ENCODE measurements at regions not wholly inside any gene's neighbourhood (a gene's known extent, or its start where the extent isn't known, plus 50 kb on each side); places are given as distances from the start of the nearest gene placed in this dataset.
"Not testable (repeated sequence)": the region's sequence is repeated elsewhere in the genome, so short reads cannot be mapped to it uniquely, and the experiment has no call there.

DNA sequence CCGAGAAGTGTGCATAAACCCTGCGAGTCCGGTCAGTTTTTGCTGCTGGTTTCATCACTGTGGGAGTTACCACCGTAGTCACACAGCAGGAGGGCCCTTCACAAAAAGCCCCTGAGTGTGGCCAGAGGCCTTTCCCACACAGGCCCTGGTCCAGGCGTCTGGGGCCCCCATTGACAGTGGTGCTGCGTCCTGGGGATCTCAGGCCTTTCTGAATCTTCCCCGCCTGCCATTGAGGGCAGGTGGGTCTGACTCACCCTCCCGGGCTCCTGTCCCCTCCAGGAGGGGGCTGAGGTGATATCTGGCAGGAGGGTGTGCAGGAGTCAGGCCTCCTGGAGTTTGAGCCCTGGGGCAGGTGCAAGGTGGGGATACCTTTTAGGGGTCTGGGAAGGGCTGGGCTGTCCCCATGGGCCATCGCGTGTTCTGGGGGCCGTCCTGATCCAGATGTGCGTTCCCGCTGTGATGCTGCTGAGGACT is 358.5 kb downstream of the TMEM121 start:
- TF ChIP-seq EZH2 (IDR thresholded peaks at IDR 0.05; ENCODE audit: insufficient read depth, poor library complexity, severe bottlenecking) (no peak), EZH2phosphoT487 (IDR thresholded peaks at IDR 0.05; ENCODE audit: insufficient read depth, low read depth) (no peak)
- in situ Hi-C loops (cut with MboI), result no loop called here
- H4K20me1 ChIP-seq (ENCODE audit: insufficient read depth), result no peaks in the 10 kb centered on the region
- H3K4me2 ChIP-seq (ENCODE audit: unreplicated experiment), result no peak overlapping the region
- H3K27me3 ChIP-seq (replicated peaks; ENCODE audit: insufficient read depth), result no peaks in the 10 kb centered on the region
- no peaks in the 10 kb centered on the region for H3K79me2 ChIP-seq (ENCODE audit: insufficient read depth)
- H3K9me2 ChIP-seq (ENCODE audit: insufficient read depth), result no peaks in the 10 kb centered on the region
- H3K27ac ChIP-seq, result no peak overlapping the region
- no peak overlapping the region for H3K4me3 ChIP-seq
- H3K9me3 ChIP-seq (ENCODE audit: low read depth), result no peaks in the 10 kb centered on the region
- H3K9ac ChIP-seq, result no peak overlapping the region
- no peaks in the 10 kb centered on the region for H3K4me1 ChIP-seq (ENCODE audit: insufficient read depth)
- DNase-seq, result no peak
- no peaks in the 10 kb centered on the region for H3F3A ChIP-seq (ENCODE audit: insufficient read depth)
- H3K36me3 ChIP-seq (ENCODE audit: low read depth), result no peaks in the 10 kb centered on the region
- 33 to 34% methylated on average over 13 of the region's 13 CpGs for WGBS, 2 experiments (ENCODE audit: low coverage in 1 of 2, low lambda C conversion rate in 2 of 2, missing lambda C conversion rate in 2 of 2)
- no peak overlapping the region for H2AFZ ChIP-seq

DNA sequence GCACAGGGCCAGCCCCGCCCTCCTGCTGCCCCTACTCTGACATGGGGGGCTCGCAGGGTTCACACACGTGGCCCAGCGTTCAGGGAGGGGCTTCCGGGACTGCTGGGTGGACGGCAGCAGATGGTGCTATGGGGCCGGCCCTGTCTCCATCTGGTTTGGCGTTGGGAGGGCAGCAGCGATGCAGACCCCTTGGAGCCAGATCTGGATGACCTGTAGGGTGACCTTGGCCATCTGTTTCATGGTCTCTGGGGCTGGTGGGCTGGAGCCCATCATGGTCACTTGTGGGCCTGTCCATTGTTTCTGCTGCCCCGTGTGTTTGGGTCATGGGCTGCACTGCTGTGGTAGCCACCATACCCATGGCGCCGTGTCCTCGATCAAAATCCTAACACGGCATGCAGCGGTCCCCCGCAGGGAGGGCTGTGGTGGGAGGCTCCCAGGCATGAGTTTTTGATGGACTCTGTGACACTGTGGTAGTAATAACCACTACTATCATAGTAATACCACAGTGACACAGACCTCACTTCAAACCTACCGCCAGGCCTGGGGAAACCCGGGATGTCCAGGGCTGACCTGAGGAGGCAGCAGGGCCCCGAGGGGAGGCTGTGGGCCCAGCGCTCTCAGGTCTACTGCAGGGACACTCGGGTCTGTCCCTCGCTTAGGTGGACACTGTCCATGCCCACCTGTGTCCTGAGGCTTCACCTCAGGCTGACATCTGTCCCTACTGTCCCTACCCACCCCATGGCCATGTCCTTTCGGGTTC is 359.4 kb downstream of the TMEM121 start:
- H3K4me3 ChIP-seq, result no peak overlapping the region
- no peaks in the 10 kb centered on the region for H3K9me3 ChIP-seq (ENCODE audit: low read depth)
- no peak for DNase-seq
- no peak overlapping the region for H2AFZ ChIP-seq
- in situ Hi-C loops (cut with MboI), result no loop called here
- no peaks in the 10 kb centered on the region for H3K36me3 ChIP-seq (ENCODE audit: low read depth)
- no peaks in the 10 kb centered on the region for H4K20me1 ChIP-seq (ENCODE audit: insufficient read depth)
- H3F3A ChIP-seq (ENCODE audit: insufficient read depth), result no peaks in the 10 kb centered on the region
- no peak overlapping the region for H3K4me2 ChIP-seq (ENCODE audit: unreplicated experiment)
- no peak for TF ChIP-seq EZH2 (IDR thresholded peaks at IDR 0.05; ENCODE audit: insufficient read depth, poor library complexity, severe bottlenecking)
- no peak for TF ChIP-seq EZH2phosphoT487 (IDR thresholded peaks at IDR 0.05; ENCODE audit: insufficient read depth, low read depth)
- WGBS, 2 experiments (ENCODE audit: low coverage in 1 of 2, low lambda C conversion rate in 2 of 2, missing lambda C conversion rate in 2 of 2), result 56 to 60% methylated on average over 21 of the region's 23 CpGs
- no peaks in the 10 kb centered on the region for H3K27me3 ChIP-seq (replicated peaks; ENCODE audit: insufficient read depth)
- no peaks in the 10 kb centered on the region for H3K79me2 ChIP-seq (ENCODE audit: insufficient read depth)
- no peak overlapping the region for H3K9ac ChIP-seq
- H3K4me1 ChIP-seq (ENCODE audit: insufficient read depth), result no peaks in the 10 kb centered on the region
- H3K9me2 ChIP-seq (ENCODE audit: insufficient read depth), result no peaks in the 10 kb centered on the region
- no peak overlapping the region for H3K27ac ChIP-seq

DNA sequence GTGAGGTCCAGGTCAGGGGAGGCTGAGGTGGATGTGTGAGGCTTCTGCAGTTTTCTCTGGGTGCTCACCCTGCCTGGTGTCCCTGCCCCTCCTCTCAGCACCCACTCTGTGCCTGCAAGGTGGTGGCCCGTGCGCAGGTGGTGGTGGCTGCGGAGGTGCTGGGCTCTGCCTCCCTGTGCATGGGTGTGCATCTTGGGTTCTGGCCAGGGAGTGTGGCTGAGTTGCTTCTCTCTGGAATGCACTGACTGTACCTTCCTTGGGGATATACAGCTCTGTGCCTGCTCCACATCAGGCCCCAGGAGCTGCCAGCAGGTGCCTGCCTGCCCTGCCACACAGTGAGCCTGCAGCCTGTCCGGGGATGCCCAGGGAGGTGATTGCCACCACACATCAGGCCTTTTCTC is 360.4 kb downstream of the TMEM121 start:
- in situ Hi-C loops (cut with MboI); DNase-seq: not testable (repeated sequence)
- WGBS, 2 experiments (ENCODE audit: low coverage in 1 of 2, low lambda C conversion rate in 2 of 2, missing lambda C conversion rate in 2 of 2), result 64 to 68% methylated on average over 4 of the region's 4 CpGs

DNA sequence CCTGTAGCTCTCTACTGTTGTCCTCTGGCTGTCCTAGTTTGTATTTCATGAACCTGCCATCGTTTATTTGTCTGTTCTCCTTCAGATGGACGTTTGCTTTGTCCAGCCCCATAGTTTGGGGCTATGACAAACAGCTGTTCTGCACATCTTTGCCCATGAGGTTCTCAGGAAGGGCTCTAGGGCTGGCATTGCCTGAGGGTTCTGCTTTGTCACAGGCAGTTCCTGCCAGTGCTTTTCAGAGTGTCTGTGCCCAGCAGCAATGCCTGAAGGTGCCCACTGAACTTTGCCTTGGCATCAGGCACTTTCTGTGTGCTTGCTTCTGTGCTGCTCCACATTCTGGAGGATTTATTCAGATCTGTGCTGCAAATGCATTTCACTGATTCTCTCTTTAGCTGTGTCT is 361.3 kb downstream of the TMEM121 start:
- Histone ChIP-seq H3K4me3 (no peak overlapping the region), H3K4me1 (ENCODE audit: insufficient read depth) (no peaks in the 10 kb centered on the region), H3K27me3 (replicated peaks; ENCODE audit: insufficient read depth) (no peaks in the 10 kb centered on the region), H3K36me3 (ENCODE audit: low read depth) (no peaks in the 10 kb centered on the region), H3K27ac (no peak overlapping the region), H3K79me2 (ENCODE audit: insufficient read depth) (no peaks in the 10 kb centered on the region), H4K20me1 (ENCODE audit: insufficient read depth) (no peaks in the 10 kb centered on the region), H2AFZ (no peak overlapping the region), H3K9me2 (ENCODE audit: insufficient read depth) (no peaks in the 10 kb centered on the region), H3F3A (ENCODE audit: insufficient read depth) (no peaks in the 10 kb centered on the region), H3K9ac (no peak overlapping the region), H3K9me3 (ENCODE audit: low read depth) (no peaks in the 10 kb centered on the region), H3K4me2 (ENCODE audit: unreplicated experiment) (no peak overlapping the region)
- 0 to 3% methylated on average over 2 of the region's 2 CpGs for WGBS, 2 experiments (ENCODE audit: low coverage in 1 of 2, low lambda C conversion rate in 2 of 2, missing lambda C conversion rate in 2 of 2)
- TF ChIP-seq EZH2 (IDR thresholded peaks at IDR 0.05; ENCODE audit: insufficient read depth, poor library complexity, severe bottlenecking) (no peak), EZH2phosphoT487 (IDR thresholded peaks at IDR 0.05; ENCODE audit: insufficient read depth, low read depth) (no peak)
- DNase-seq, result no peak
- in situ Hi-C loops (cut with MboI), result no loop called here

More for the DNA sequence above, 360.4 kb downstream of the TMEM121 start:
- not testable (repeated sequence) for H3K36me3 ChIP-seq (ENCODE audit: low read depth); H3K4me1 ChIP-seq (ENCODE audit: insufficient read depth); H3K79me2 ChIP-seq (ENCODE audit: insufficient read depth); H3K4me2 ChIP-seq (ENCODE audit: unreplicated experiment); H3K9me2 ChIP-seq (ENCODE audit: insufficient read depth); H4K20me1 ChIP-seq (ENCODE audit: insufficient read depth); H3K4me3 ChIP-seq; H3K27ac ChIP-seq; H3K9me3 ChIP-seq (ENCODE audit: low read depth); H3K9ac ChIP-seq; H3K27me3 ChIP-seq (replicated peaks; ENCODE audit: insufficient read depth); H2AFZ ChIP-seq; H3F3A ChIP-seq (ENCODE audit: insufficient read depth)

DNA sequence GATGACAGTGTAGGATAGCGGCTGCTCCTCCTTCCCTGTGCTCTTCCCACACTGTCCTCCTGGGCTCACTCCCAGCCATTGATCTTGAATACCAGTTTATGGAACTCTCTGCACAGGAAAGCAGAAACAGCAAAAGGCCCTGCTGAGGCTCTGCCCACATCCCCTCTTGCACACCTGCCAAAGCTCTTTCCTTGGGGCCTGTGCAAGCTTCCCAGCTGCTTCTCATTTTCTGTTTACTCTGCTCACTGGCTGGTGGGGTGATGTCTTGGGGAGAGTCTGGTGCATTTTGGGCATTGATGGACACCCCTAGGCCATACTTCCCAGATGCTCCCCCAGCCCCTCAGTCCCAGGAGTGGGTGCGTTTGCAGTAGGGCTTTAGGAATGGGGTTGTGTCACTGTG is 361.8 kb downstream of the TMEM121 start:
- no peaks in the 10 kb centered on the region for H4K20me1 ChIP-seq (ENCODE audit: insufficient read depth)
- H3K36me3 ChIP-seq (ENCODE audit: low read depth), result no peaks in the 10 kb centered on the region
- H3K9ac ChIP-seq, result no peak overlapping the region
- no peak for DNase-seq
- in situ Hi-C loops (cut with MboI), result no loop called here
- no peak overlapping the region for H3K27ac ChIP-seq
- H3K9me3 ChIP-seq (ENCODE audit: low read depth), result no peaks in the 10 kb centered on the region
- no peak overlapping the region for H3K4me3 ChIP-seq
- H3F3A ChIP-seq (ENCODE audit: insufficient read depth), result no peaks in the 10 kb centered on the region
- TF ChIP-seq EZH2 (IDR thresholded peaks at IDR 0.05; ENCODE audit: insufficient read depth, poor library complexity, severe bottlenecking) (no peak), EZH2phosphoT487 (IDR thresholded peaks at IDR 0.05; ENCODE audit: insufficient read depth, low read depth) (no peak)
- H3K9me2 ChIP-seq (ENCODE audit: insufficient read depth), result no peaks in the 10 kb centered on the region
- no peaks in the 10 kb centered on the region for H3K27me3 ChIP-seq (replicated peaks; ENCODE audit: insufficient read depth)
- H2AFZ ChIP-seq, result no peak overlapping the region
- no peaks in the 10 kb centered on the region for H3K79me2 ChIP-seq (ENCODE audit: insufficient read depth)
- H3K4me1 ChIP-seq (ENCODE audit: insufficient read depth), result no peaks in the 10 kb centered on the region
- H3K4me2 ChIP-seq (ENCODE audit: unreplicated experiment), result no peak overlapping the region
- WGBS, 2 experiments (ENCODE audit: low coverage in 1 of 2, low lambda C conversion rate in 2 of 2, missing lambda C conversion rate in 2 of 2), result 46 to 56% methylated on average over 2 of the region's 2 CpGs
